ENCODE measurements at regions not wholly inside any gene's neighbourhood (a gene's known extent, or its start where the extent isn't known, plus 50 kb on each side); places are given as distances from the start of the nearest gene placed in this dataset.
"Not testable (repeated sequence)": the region's sequence is repeated elsewhere in the genome, so short reads cannot be mapped to it uniquely, and the experiment has no call there.

DNA sequence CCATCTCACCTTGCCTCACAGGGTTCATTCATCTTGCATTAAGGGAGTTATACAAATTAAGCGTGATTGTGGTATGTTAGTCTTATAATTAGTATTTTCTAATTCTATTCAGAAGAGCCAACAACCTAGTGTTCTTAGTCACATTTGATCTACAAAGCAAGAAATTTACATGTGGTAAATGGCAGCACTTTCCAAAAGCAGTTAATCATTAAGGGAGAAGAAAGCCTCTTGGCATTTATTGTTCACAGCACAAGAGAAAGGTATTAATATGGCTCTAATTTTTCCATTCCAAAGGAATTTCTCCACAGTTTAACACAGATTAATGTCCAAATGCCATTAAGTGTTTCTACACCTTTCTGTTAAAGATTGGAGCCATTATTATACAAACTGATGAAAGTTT lies 1077.1 kb downstream of the ZPLD1 start:
- no peak overlapping the region for H3K4me3 ChIP-seq (ENCODE audit: extremely low read depth, insufficient read depth, low read length, poor library complexity, severe bottlenecking)
- no peaks in the 10 kb centered on the region for H3K36me3 ChIP-seq (ENCODE audit: control insufficient read depth, insufficient read depth, low read length)
- H3K9me3 ChIP-seq (ENCODE audit: control insufficient read depth, low read length): no peaks in the 10 kb centered on the region
- no peak overlapping the region for H3K27ac ChIP-seq (ENCODE audit: low read depth, low read length, severe bottlenecking)
- no peaks in the 10 kb centered on the region for H3K4me1 ChIP-seq (ENCODE audit: control insufficient read depth, insufficient read depth, low read length, poor library complexity, severe bottlenecking)
- WGBS, 2 experiments (ENCODE audit: insufficient coverage in 2 of 2): no CpG with 5 or more reads among the region's 1 CpG

DNA sequence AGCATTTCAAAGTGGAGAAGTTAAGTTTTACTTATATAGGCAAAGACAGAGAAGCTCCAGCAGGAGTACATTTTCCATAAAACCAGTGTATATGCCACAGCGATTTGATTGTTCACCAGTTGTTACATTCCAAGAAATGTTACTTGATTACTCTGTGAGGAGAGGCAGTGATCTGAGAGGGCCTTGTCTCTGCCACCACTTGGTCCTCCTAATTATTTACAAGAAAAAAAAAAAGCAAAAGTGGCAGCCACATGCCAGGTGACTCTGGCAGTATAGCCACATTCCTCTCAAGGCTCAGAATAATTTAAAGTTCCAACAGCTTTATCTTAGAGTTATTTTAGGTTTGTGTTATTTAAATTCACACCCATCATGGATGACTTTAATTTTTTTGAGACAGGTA lies 1077.8 kb downstream of the ZPLD1 start:
- H3K4me1 ChIP-seq (ENCODE audit: control insufficient read depth, insufficient read depth, low read length, poor library complexity, severe bottlenecking): no peaks in the 10 kb centered on the region
- no peaks in the 10 kb centered on the region for H3K9me3 ChIP-seq (ENCODE audit: control insufficient read depth, low read length)
- H3K36me3 ChIP-seq (ENCODE audit: control insufficient read depth, insufficient read depth, low read length): no peaks in the 10 kb centered on the region
- H3K27ac ChIP-seq (ENCODE audit: low read depth, low read length, severe bottlenecking): no peak overlapping the region
- 67% methylated on average over 1 of the region's 1 CpG; no CpG with 5 or more reads in 1 of the 2 experiments for WGBS, 2 experiments (ENCODE audit: insufficient coverage in 2 of 2)
- H3K4me3 ChIP-seq (ENCODE audit: extremely low read depth, insufficient read depth, low read length, poor library complexity, severe bottlenecking): no peak overlapping the region

DNA sequence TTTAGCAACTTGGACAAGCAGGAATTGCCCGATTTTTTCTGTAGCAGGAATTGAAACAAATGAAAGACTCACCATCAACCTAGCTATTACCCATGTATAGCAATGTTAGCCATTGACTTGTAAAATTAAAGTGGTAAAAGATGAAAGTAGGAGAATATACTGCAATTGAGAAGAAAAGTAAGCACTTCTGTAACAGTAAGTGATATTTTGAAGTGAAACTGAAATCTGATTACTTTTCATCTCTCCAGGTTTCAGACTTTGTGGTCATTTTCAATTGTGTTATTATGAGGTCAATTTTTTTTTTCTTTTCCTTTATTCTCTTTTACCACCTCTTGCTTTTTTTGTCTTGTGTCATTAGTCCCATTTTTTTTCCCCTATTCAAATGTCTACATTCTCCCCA lies 1078.2 kb downstream of the ZPLD1 start:
- Histone ChIP-seq H3K4me3 (ENCODE audit: extremely low read depth, insufficient read depth, low read length, poor library complexity, severe bottlenecking) (no peak overlapping the region), H3K4me1 (ENCODE audit: control insufficient read depth, insufficient read depth, low read length, poor library complexity, severe bottlenecking) (no peaks in the 10 kb centered on the region), H3K27ac (ENCODE audit: low read depth, low read length, severe bottlenecking) (no peak overlapping the region), H3K36me3 (ENCODE audit: control insufficient read depth, insufficient read depth, low read length) (no peaks in the 10 kb centered on the region), H3K9me3 (ENCODE audit: control insufficient read depth, low read length) (no peaks in the 10 kb centered on the region)
- WGBS, 2 experiments (ENCODE audit: insufficient coverage in 2 of 2): no CpG with 5 or more reads among the region's 1 CpG

DNA sequence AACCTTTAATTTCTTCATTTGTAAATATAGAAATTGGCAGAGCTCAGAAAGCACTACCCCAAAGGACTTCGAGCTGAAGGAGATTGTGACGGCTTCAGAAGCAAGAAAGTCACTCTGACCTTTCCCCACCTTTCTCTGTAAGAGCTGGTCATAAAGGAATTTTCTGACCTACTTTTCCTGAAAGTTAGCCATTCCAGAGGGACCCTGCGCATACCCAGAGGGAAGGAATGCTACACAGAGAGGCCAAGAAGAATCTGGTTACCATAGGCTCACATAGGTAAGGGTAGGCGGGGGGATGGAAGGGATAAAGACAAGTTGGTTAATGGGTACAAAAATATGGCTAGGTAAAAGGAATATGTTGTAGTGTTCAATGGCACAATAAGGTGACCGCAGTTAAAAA lies 1080.3 kb downstream of the ZPLD1 start:
- 96 to 100% methylated on average over 2 to 3 of the region's 5 CpGs for WGBS, 2 experiments (ENCODE audit: insufficient coverage in 2 of 2)
- no peak overlapping the region for H3K27ac ChIP-seq (ENCODE audit: low read depth, low read length, severe bottlenecking)

DNA sequence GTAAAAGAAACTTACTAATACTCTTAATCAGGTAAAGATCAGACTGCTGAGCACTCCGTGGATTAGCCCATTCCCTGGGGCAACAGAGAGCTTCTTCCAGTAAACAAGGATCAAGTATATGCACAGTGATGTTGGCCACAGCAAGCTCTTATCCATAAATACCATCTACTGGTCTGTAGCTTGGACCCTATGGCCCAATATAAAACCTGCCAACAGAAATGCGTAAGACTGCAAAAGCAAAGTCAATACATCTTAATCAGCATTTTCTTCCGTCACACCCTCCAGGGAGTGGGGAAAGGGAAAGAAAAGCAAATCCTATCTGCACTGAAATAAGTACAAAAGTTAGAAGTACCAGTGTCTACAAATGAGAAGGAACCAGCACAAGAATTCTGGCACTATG lies 1082.1 kb downstream of the ZPLD1 start:
- Histone ChIP-seq H3K4me1 (ENCODE audit: control insufficient read depth, insufficient read depth, low read length, poor library complexity, severe bottlenecking) (no peaks in the 10 kb centered on the region), H3K27ac (ENCODE audit: low read depth, low read length, severe bottlenecking) (no peak overlapping the region), H3K9me3 (ENCODE audit: control insufficient read depth, low read length) (no peaks in the 10 kb centered on the region), H3K4me3 (ENCODE audit: extremely low read depth, insufficient read depth, low read length, poor library complexity, severe bottlenecking) (no peak overlapping the region), H3K36me3 (ENCODE audit: control insufficient read depth, insufficient read depth, low read length) (no peaks in the 10 kb centered on the region)
- WGBS, 2 experiments (ENCODE audit: insufficient coverage in 2 of 2): 100% methylated on average over 1 of the region's 3 CpGs; no CpG with 5 or more reads in 1 of the 2 experiments

More for the DNA sequence above, 1080.3 kb downstream of the ZPLD1 start:
- no peaks in the 10 kb centered on the region for H3K9me3 ChIP-seq (ENCODE audit: control insufficient read depth, low read length)
- H3K4me1 ChIP-seq (ENCODE audit: control insufficient read depth, insufficient read depth, low read length, poor library complexity, severe bottlenecking): no peaks in the 10 kb centered on the region
- no peak overlapping the region for H3K4me3 ChIP-seq (ENCODE audit: extremely low read depth, insufficient read depth, low read length, poor library complexity, severe bottlenecking)
- no peaks in the 10 kb centered on the region for H3K36me3 ChIP-seq (ENCODE audit: control insufficient read depth, insufficient read depth, low read length)

DNA sequence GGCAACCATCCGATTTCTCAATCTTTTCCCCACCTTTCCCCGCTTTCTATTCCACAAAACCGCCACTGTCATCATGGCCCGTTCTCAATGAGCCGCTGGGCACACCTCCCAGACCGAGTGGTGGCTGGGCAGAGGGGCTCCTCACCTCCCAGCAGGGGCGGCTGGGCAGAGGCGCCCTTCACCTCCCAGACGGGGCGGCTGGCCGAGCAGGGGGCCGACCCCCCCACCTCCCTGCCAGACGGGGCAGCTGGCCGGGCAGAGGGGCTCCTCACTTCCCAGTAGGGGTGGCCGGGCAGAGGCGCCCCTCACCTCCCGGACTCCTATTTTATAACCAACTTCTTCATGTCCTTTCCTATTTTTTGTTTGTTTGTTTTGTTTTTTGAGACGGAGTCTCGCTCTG lies 1096.5 kb downstream of the ZPLD1 start:
- 80 to 99% methylated on average over 2 to 12 of the region's 19 CpGs for WGBS, 2 experiments (ENCODE audit: insufficient coverage in 2 of 2)

DNA sequence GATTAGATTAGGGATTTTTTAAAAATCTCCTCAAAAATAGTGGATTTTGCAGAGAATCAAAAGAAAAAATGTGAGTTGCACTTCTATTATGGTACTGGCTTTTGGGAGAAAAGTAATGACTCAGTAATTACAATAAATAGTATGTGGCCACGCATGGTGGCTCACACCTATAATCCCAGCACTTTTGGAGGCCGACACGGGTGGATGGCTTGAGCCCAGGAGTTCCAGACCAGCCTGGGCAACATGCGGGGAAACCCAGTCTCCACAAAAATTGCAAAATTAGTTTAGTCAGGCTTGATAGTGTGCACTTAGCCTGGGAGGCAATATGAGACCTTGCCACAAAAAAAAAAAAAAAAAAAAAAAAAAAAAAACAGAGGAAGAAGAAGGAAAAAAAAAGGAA lies 1098.2 kb downstream of the ZPLD1 start:
- 83% methylated on average over 1 of the region's 4 CpGs; no CpG with 5 or more reads in 1 of the 2 experiments for WGBS, 2 experiments (ENCODE audit: insufficient coverage in 2 of 2)
- H3K27ac ChIP-seq (ENCODE audit: low read depth, low read length, severe bottlenecking): no peak overlapping the region
- H3K4me1 ChIP-seq (ENCODE audit: control insufficient read depth, insufficient read depth, low read length, poor library complexity, severe bottlenecking): no peaks in the 10 kb centered on the region
- H3K9me3 ChIP-seq (ENCODE audit: control insufficient read depth, low read length): no peaks in the 10 kb centered on the region
- no peak overlapping the region for H3K4me3 ChIP-seq (ENCODE audit: extremely low read depth, insufficient read depth, low read length, poor library complexity, severe bottlenecking)
- H3K36me3 ChIP-seq (ENCODE audit: control insufficient read depth, insufficient read depth, low read length): no peaks in the 10 kb centered on the region

More for the DNA sequence above, 1096.5 kb downstream of the ZPLD1 start:
- not testable (repeated sequence) for H3K27ac ChIP-seq (ENCODE audit: low read depth, low read length, severe bottlenecking); H3K4me3 ChIP-seq (ENCODE audit: extremely low read depth, insufficient read depth, low read length, poor library complexity, severe bottlenecking); H3K4me1 ChIP-seq (ENCODE audit: control insufficient read depth, insufficient read depth, low read length, poor library complexity, severe bottlenecking); H3K9me3 ChIP-seq (ENCODE audit: control insufficient read depth, low read length); H3K36me3 ChIP-seq (ENCODE audit: control insufficient read depth, insufficient read depth, low read length)

DNA sequence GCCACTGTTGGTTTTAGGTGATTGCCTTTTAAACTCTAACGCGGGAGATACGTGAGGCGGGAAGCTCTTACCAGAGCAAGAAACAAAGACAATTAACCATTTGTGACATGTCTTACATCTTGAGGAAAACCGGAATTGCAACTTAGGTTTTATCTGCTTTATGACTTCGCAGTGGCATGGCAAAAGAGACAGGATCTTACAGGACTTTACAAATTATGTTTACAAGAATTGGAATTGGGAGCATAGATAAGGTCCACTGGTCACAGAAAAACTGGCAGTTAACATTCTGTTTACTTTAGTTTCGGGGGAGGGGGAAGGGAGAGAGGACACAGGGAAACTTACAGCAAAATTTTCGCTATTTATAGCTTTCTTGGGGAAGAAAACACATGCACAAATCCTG lies 1119.6 kb downstream of the ZPLD1 start:
- Histone ChIP-seq H3K9me3 (ENCODE audit: control insufficient read depth, low read length) (no peaks in the 10 kb centered on the region), H3K4me3 (ENCODE audit: extremely low read depth, insufficient read depth, low read length, poor library complexity, severe bottlenecking) (no peak overlapping the region), H3K4me1 (ENCODE audit: control insufficient read depth, insufficient read depth, low read length, poor library complexity, severe bottlenecking) (peaks cover 6% of the 10 kb centered on the region), H3K27ac (ENCODE audit: low read depth, low read length, severe bottlenecking) (no peak overlapping the region), H3K36me3 (ENCODE audit: control insufficient read depth, insufficient read depth, low read length) (no peaks in the 10 kb centered on the region)
- 73 to 82% methylated on average over 2 to 7 of the region's 8 CpGs for WGBS, 2 experiments (ENCODE audit: insufficient coverage in 2 of 2)

DNA sequence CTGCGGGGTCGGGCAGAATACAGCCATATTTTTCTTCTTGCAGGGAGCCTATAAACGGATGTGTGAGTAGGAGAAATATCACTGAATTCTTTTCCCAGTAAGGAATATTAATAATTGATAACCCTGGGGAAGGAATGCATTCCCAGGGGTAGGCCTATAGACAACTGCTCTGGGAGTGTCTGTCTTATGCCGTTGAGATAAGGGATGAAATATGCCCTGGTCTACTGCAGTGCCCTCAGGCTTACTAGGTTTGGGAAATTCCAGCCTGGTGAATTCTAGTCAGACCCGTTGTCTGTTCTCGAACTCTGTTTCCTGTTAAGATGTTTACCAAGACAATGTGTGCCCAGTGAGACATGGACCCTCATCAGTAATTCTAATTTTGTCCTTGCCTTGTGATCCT lies 1129.3 kb downstream of the ZPLD1 start:
- H3K36me3 ChIP-seq (ENCODE audit: control insufficient read depth, insufficient read depth, low read length); H3K9me3 ChIP-seq (ENCODE audit: control insufficient read depth, low read length); H3K27ac ChIP-seq (ENCODE audit: low read depth, low read length, severe bottlenecking); H3K4me1 ChIP-seq (ENCODE audit: control insufficient read depth, insufficient read depth, low read length, poor library complexity, severe bottlenecking); H3K4me3 ChIP-seq (ENCODE audit: extremely low read depth, insufficient read depth, low read length, poor library complexity, severe bottlenecking): not testable (repeated sequence)
- 94 to 100% methylated on average over 3 to 5 of the region's 6 CpGs for WGBS, 2 experiments (ENCODE audit: insufficient coverage in 2 of 2)

DNA sequence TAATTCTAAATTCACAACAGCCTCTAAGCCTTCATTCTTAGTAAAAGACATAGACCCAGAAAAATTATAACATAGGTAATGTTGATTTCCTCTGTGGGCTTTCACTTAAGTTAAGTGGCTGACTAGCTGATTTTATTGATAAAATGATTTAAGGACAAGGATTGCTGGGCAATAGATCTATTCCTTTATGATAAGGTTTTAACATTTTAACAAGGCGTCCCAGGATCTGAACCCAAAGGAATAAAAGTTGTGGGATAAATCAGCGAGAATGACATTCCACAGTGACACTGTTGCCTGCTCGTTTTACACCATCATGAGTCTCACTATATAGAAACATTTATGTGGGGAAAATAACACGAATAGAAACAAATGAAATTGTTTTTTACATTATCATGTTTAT lies 1151.0 kb downstream of the ZPLD1 start:
- Histone ChIP-seq H3K4me1 (ENCODE audit: control insufficient read depth, insufficient read depth, low read length, poor library complexity, severe bottlenecking) (no peaks in the 10 kb centered on the region), H3K4me3 (ENCODE audit: extremely low read depth, insufficient read depth, low read length, poor library complexity, severe bottlenecking) (no peak overlapping the region), H3K27ac (ENCODE audit: low read depth, low read length, severe bottlenecking) (no peak overlapping the region), H3K9me3 (ENCODE audit: control insufficient read depth, low read length) (no peaks in the 10 kb centered on the region), H3K36me3 (ENCODE audit: control insufficient read depth, insufficient read depth, low read length) (no peaks in the 10 kb centered on the region)
- 88% methylated on average over 1 of the region's 4 CpGs; no CpG with 5 or more reads in 1 of the 2 experiments for WGBS, 2 experiments (ENCODE audit: insufficient coverage in 2 of 2)

DNA sequence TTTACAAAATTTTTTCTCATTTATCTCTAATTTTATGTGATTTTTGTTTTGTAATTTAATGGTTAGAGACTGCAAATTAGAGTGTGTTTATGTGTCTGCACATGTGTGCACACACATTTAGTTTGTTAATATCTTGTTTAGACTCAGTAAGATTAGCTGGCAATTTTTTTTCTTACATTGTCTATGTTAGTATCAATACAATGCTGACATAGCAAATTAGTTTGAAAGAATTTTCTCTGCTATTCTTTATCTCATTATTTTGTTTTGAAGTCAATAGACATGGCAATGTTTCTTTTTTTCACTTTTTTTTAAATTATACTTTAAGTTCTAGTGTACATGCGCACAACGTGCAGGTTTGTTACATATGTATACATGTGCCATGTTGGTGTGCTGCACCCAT lies 1155.0 kb downstream of the ZPLD1 start:
- Histone ChIP-seq H3K4me3 (ENCODE audit: extremely low read depth, insufficient read depth, low read length, poor library complexity, severe bottlenecking) (no peak overlapping the region), H3K9me3 (ENCODE audit: control insufficient read depth, low read length) (no peaks in the 10 kb centered on the region), H3K36me3 (ENCODE audit: control insufficient read depth, insufficient read depth, low read length) (no peaks in the 10 kb centered on the region), H3K4me1 (ENCODE audit: control insufficient read depth, insufficient read depth, low read length, poor library complexity, severe bottlenecking) (no peaks in the 10 kb centered on the region), H3K27ac (ENCODE audit: low read depth, low read length, severe bottlenecking) (no peak overlapping the region)
- no CpG with 5 or more reads among the region's 2 CpGs for WGBS, 2 experiments (ENCODE audit: insufficient coverage in 2 of 2)
